ENCODE measurements at regions not wholly inside any gene's neighbourhood (a gene's known extent, or its start where the extent isn't known, plus 50 kb on each side); places are given as distances from the start of the nearest gene placed in this dataset.

- Histone ChIP-seq H3K4me2 (ENCODE audit: low read length) (no peak overlapping the region), H3K4me3 (ENCODE audit: insufficient read depth, low read depth, low read length) (no peak overlapping the region), H3K9ac (ENCODE audit: low read length) (no peak overlapping the region), H3K27me3 (ENCODE audit: insufficient read depth, low read length) (no peaks in the 10 kb centered on the region), H3K27ac (ENCODE audit: low read depth, low read length) (no peak overlapping the region), H3K36me3 (ENCODE audit: insufficient read depth, low read length) (no peaks in the 10 kb centered on the region), H3K4me1 (ENCODE audit: insufficient read depth, low read length) (no peaks in the 10 kb centered on the region), H2AFZ (ENCODE audit: low read depth, low read length) (no peak overlapping the region), H3K9me3 (ENCODE audit: insufficient read depth, low read depth, low read length) (no peaks in the 10 kb centered on the region), H3K79me2 (ENCODE audit: insufficient read depth, low read length) (no peaks in the 10 kb centered on the region), H4K20me1 (ENCODE audit: insufficient read depth, low read length) (no peaks in the 10 kb centered on the region)
- H3K27me3 Mint-ChIP-seq (ENCODE audit: low read depth, unreplicated experiment), result no peaks in the 10 kb centered on the region
- H3K9me3 Mint-ChIP-seq (ENCODE audit: unreplicated experiment), result no peaks in the 10 kb centered on the region
- DNase-seq (ENCODE audit: low read depth) (no peak), FAIRE-seq (no peak)
- no peaks in the 10 kb centered on the region for H3K36me3 Mint-ChIP-seq (ENCODE audit: low read depth, unreplicated experiment)
- H3K4me1 Mint-ChIP-seq (ENCODE audit: low read depth, unreplicated experiment), result peaks cover 8% of the 10 kb centered on the region
- no peak overlapping the region for H3K27ac Mint-ChIP-seq (ENCODE audit: unreplicated experiment)
- TF ChIP-seq CTCF (IDR thresholded peaks at IDR 0.05; ENCODE audit: insufficient read depth, low read depth, low read length) (no peak), EZH2 (IDR thresholded peaks at IDR 0.05; ENCODE audit: insufficient read depth, low read length) (no peak)
- no peak overlapping the region for H3K4me3 Mint-ChIP-seq (ENCODE audit: unreplicated experiment)
These were observed 1743.8 kb upstream of the PCDH7 start for GRCh38 chr4:28976369-28976768.

- no peaks in the 10 kb centered on the region for H3K27me3 ChIP-seq (ENCODE audit: insufficient read depth, low read length)
- no peaks in the 10 kb centered on the region for H3K36me3 ChIP-seq (ENCODE audit: insufficient read depth, low read length)
- H3K27ac Mint-ChIP-seq (ENCODE audit: unreplicated experiment), result no peak overlapping the region
- no peak for DNase-seq (ENCODE audit: low read depth)
- H3K9ac ChIP-seq (ENCODE audit: low read length), result no peak overlapping the region
- H3K27me3 Mint-ChIP-seq (ENCODE audit: low read depth, unreplicated experiment), result no peaks in the 10 kb centered on the region
- no peaks in the 10 kb centered on the region for H4K20me1 ChIP-seq (ENCODE audit: insufficient read depth, low read length)
- H3K4me2 ChIP-seq (ENCODE audit: low read length), result no peak overlapping the region
- no peaks in the 10 kb centered on the region for H3K79me2 ChIP-seq (ENCODE audit: insufficient read depth, low read length)
- H3K4me3 Mint-ChIP-seq (ENCODE audit: unreplicated experiment), result no peak overlapping the region
- no peak for TF ChIP-seq EZH2 (IDR thresholded peaks at IDR 0.05; ENCODE audit: insufficient read depth, low read length)
- no peak for TF ChIP-seq CTCF (IDR thresholded peaks at IDR 0.05; ENCODE audit: insufficient read depth, low read depth, low read length)
- no peak overlapping the region for H3K4me3 ChIP-seq (ENCODE audit: insufficient read depth, low read depth, low read length)
- H2AFZ ChIP-seq (ENCODE audit: low read depth, low read length), result no peak overlapping the region
- H3K9me3 ChIP-seq (ENCODE audit: insufficient read depth, low read depth, low read length), result no peaks in the 10 kb centered on the region
- H3K27ac ChIP-seq (ENCODE audit: low read depth, low read length), result no peak overlapping the region
- no peaks in the 10 kb centered on the region for H3K4me1 ChIP-seq (ENCODE audit: insufficient read depth, low read length)
- no peak for FAIRE-seq
- no peaks in the 10 kb centered on the region for H3K4me1 Mint-ChIP-seq (ENCODE audit: low read depth, unreplicated experiment)
- no peaks in the 10 kb centered on the region for H3K36me3 Mint-ChIP-seq (ENCODE audit: low read depth, unreplicated experiment)
- peaks cover 7% of the 10 kb centered on the region for H3K9me3 Mint-ChIP-seq (ENCODE audit: unreplicated experiment)
These were observed 1718.0 kb upstream of the PCDH7 start for GRCh38 chr4:29002151-29002550.

GRCh38 chr4:29005838-29006237, 1714.3 kb upstream of the PCDH7 start:
- Mint-ChIP-seq H3K27me3 (ENCODE audit: low read depth, unreplicated experiment) (no peaks in the 10 kb centered on the region), H3K4me1 (ENCODE audit: low read depth, unreplicated experiment) (no peaks in the 10 kb centered on the region), H3K4me3 (ENCODE audit: unreplicated experiment) (no peak overlapping the region), H3K36me3 (ENCODE audit: low read depth, unreplicated experiment) (no peaks in the 10 kb centered on the region), H3K9me3 (ENCODE audit: unreplicated experiment) (peaks cover 2% of the 10 kb centered on the region), H3K27ac (ENCODE audit: unreplicated experiment) (no peak overlapping the region)
- H3K4me3 ChIP-seq (ENCODE audit: insufficient read depth, low read depth, low read length), result no peak overlapping the region
- H2AFZ ChIP-seq (ENCODE audit: low read depth, low read length), result no peak overlapping the region
- no peaks in the 10 kb centered on the region for H3K27me3 ChIP-seq (ENCODE audit: insufficient read depth, low read length)
- no peak overlapping the region for H3K4me2 ChIP-seq (ENCODE audit: low read length)
- no peaks in the 10 kb centered on the region for H3K4me1 ChIP-seq (ENCODE audit: insufficient read depth, low read length)
- no peak for DNase-seq (ENCODE audit: low read depth)
- no peak overlapping the region for H3K27ac ChIP-seq (ENCODE audit: low read depth, low read length)
- TF ChIP-seq CTCF (IDR thresholded peaks at IDR 0.05; ENCODE audit: insufficient read depth, low read depth, low read length) (no peak), EZH2 (IDR thresholded peaks at IDR 0.05; ENCODE audit: insufficient read depth, low read length) (no peak)
- H3K36me3 ChIP-seq (ENCODE audit: insufficient read depth, low read length), result no peaks in the 10 kb centered on the region
- no peak overlapping the region for H3K9ac ChIP-seq (ENCODE audit: low read length)
- H4K20me1 ChIP-seq (ENCODE audit: insufficient read depth, low read length), result no peaks in the 10 kb centered on the region
- no peaks in the 10 kb centered on the region for H3K9me3 ChIP-seq (ENCODE audit: insufficient read depth, low read depth, low read length)
- FAIRE-seq, result no peak
- H3K79me2 ChIP-seq (ENCODE audit: insufficient read depth, low read length), result no peaks in the 10 kb centered on the region

All from astrocyte (in vitro differentiated cells and primary cell).